GM18499 (cell line): ENCODE measurements at regions not wholly inside any gene's neighbourhood (a gene's known extent, or its start where the extent isn't known, plus 50 kb on each side); places are given as distances from the start of the nearest gene placed in this dataset.
"Not testable (repeated sequence)": the region's sequence is repeated elsewhere in the genome, so short reads cannot be mapped to it uniquely, and the experiment has no call there.

ENCODE experiments used
- ATAC-seq: cut with Tn5 transposase; IDR thresholded peaks from one replicate; pipeline ENCODE4 v1.9.1; 2021; ENCODE audit warnings: moderate number of reproducible peaks; ENCODE audit not compliant: insufficient read depth, unreplicated experiment

GRCh38 chr21:16199539-16199938 lies 469.8 kb downstream of the USP25 start:
- no peak for ATAC-seq

GRCh38 chr21:16201718-16202117 lies 471.9 kb downstream of the USP25 start:
- ATAC-seq: no peak

GRCh38 chr21:16205527-16205926 lies 475.7 kb downstream of the USP25 start:
- no peak for ATAC-seq

- ATAC-seq: no peak
Observed at GRCh38 chr21:16211339-16212303, 481.8 kb downstream of the USP25 start.

- ATAC-seq: no peak
Observed at GRCh38 chr21:16213518-16213917, 483.7 kb downstream of the USP25 start.

- ATAC-seq: no peak
Observed at GRCh38 chr21:16215193-16215592, 485.4 kb downstream of the USP25 start.

- ATAC-seq: no peak
Observed at GRCh38 chr21:16215663-16216183, 485.9 kb downstream of the USP25 start.

GRCh38 chr21:16216288-16216962 lies 486.6 kb downstream of the USP25 start:
- ATAC-seq: no peak

- no peak for ATAC-seq
Observed at GRCh38 chr21:16218682-16219343, 489.0 kb downstream of the USP25 start.

- not testable (repeated sequence) for ATAC-seq
Observed at GRCh38 chr21:16224756-16225155, 495.0 kb downstream of the USP25 start.

GRCh38 chr21:16239659-16240265 lies 510.0 kb downstream of the USP25 start:
- no peak for ATAC-seq

GRCh38 chr21:16241016-16241415 lies 511.2 kb downstream of the USP25 start:
- ATAC-seq: no peak

- no peak for ATAC-seq
Observed at GRCh38 chr21:16241479-16241963, 511.7 kb downstream of the USP25 start.

GRCh38 chr21:16243396-16243795 lies 513.6 kb downstream of the USP25 start:
- no peak for ATAC-seq

- no peak for ATAC-seq
Observed at GRCh38 chr21:16248705-16249104, 518.9 kb downstream of the USP25 start.

- no peak for ATAC-seq
Observed at GRCh38 chr21:16250273-16250672, 520.5 kb downstream of the USP25 start.

- ATAC-seq: no peak
Observed at GRCh38 chr21:16258844-16259611, 529.2 kb downstream of the USP25 start.

GRCh38 chr21:16262091-16262490 lies 532.3 kb downstream of the USP25 start:
- ATAC-seq: no peak

- ATAC-seq: no peak
Observed at GRCh38 chr21:16264319-16264718, 534.5 kb downstream of the USP25 start.
